ENCODE measurements at regions not wholly inside any gene's neighbourhood (a gene's known extent, or its start where the extent isn't known, plus 50 kb on each side); places are given as distances from the start of the nearest gene placed in this dataset.

GRCh38 chr2:71842744-71843143 lies 304.9 kb downstream of the CYP26B1 start:
- Histone ChIP-seq H3K9me3 (no peaks in the 10 kb centered on the region), H3K4me3 (no peak overlapping the region), H3K27me3 (replicated peaks; ENCODE audit: insufficient read depth) (no peaks in the 10 kb centered on the region), H3K4me1 (ENCODE audit: control insufficient read depth in 1 of 2, low read depth in 2 of 2) (peaks cover 2 to 18% of the 10 kb centered on the region in 2 donors), H3K27ac (no peak overlapping the region), H3K36me3 (no peaks in the 10 kb centered on the region)
- TF ChIP-seq CTCF (IDR thresholded peaks at IDR 0.05) = no peak
- ATAC-seq (ENCODE audit: insufficient number of reproducible peaks, low FRiP score, low read depth) (no peak), DNase-seq (ENCODE audit: low spot score) (no peak)

DNA sequence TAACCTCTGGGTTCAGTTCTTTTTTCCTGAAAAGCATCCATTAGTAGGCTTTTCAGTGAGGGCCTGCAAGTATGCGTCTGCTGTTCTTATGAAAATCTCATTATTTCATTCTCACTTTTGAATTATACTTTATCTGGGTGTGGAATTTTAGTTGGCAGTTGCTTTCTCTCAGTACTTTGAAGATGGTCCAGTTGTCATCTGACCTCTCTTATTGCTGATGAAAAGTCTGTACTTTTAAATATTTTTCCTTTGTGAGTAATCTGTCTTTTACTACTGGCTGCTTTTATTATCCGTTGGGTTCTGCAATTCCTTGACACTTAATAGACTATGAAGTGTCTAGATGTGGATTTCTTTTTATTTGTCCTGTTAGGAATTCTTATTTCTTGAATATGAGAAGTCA lies 307.8 kb downstream of the CYP26B1 start:
- Histone ChIP-seq H3K4me3 (no peak overlapping the region), H3K27ac (no peak overlapping the region), H3K9me3 (no peaks in the 10 kb centered on the region), H3K27me3 (replicated peaks; ENCODE audit: insufficient read depth) (no peaks in the 10 kb centered on the region), H3K36me3 (no peaks in the 10 kb centered on the region), H3K4me1 (ENCODE audit: control insufficient read depth in 1 of 2, low read depth in 2 of 2) (peaks cover 0 to 11% of the 10 kb centered on the region in 2 donors)
- ATAC-seq (ENCODE audit: insufficient number of reproducible peaks, low FRiP score, low read depth) = no peak
- no peak for TF ChIP-seq CTCF (IDR thresholded peaks at IDR 0.05)
- DNase-seq (ENCODE audit: low spot score) = no peak

DNA sequence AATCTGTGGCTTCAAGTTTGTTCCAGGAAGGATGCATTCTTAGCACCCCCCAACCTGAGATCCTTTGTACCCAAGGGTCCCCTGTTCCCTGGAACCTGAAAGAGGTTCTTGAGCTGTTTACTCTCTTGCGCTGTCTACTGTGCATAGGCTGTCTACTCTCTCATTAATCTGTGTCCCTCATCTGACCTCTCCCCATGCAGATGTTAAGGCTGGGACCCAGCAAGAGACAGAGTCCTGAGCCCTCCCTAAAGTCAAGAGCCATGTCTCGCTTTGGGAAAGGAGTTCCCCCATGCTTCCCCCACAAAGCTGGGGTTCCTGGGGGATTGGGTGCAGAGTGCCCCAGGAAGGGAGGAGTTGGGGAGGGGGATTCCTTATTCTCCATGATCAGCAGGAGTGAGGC lies 312.9 kb downstream of the CYP26B1 start:
- no peaks in the 10 kb centered on the region for H3K36me3 ChIP-seq
- no peak for DNase-seq (ENCODE audit: low spot score)
- ATAC-seq (ENCODE audit: insufficient number of reproducible peaks, low FRiP score, low read depth) = no peak
- no peak overlapping the region for H3K4me3 ChIP-seq
- peaks cover 11 to 23% of the 10 kb centered on the region in 2 donors for H3K4me1 ChIP-seq (ENCODE audit: control insufficient read depth in 1 of 2, low read depth in 2 of 2)
- no peaks in the 10 kb centered on the region for H3K9me3 ChIP-seq
- H3K27me3 ChIP-seq (replicated peaks; ENCODE audit: insufficient read depth) = no peaks in the 10 kb centered on the region
- H3K27ac ChIP-seq = no peak overlapping the region
- TF ChIP-seq CTCF (IDR thresholded peaks at IDR 0.05) = no peak

GRCh38 chr2:71833855-71834560 lies 313.7 kb downstream of the CYP26B1 start:
- H3K27ac ChIP-seq = no peak overlapping the region
- no peak for DNase-seq (ENCODE audit: low spot score)
- peaks cover 11 to 30% of the 10 kb centered on the region in 2 donors for H3K4me1 ChIP-seq (ENCODE audit: control insufficient read depth in 1 of 2, low read depth in 2 of 2)
- no peaks in the 10 kb centered on the region for H3K27me3 ChIP-seq (replicated peaks; ENCODE audit: insufficient read depth)
- H3K9me3 ChIP-seq = no peaks in the 10 kb centered on the region
- TF ChIP-seq CTCF (IDR thresholded peaks at IDR 0.05) = no peak
- H3K36me3 ChIP-seq = no peaks in the 10 kb centered on the region
- H3K4me3 ChIP-seq = no peak overlapping the region
- no peak for ATAC-seq (ENCODE audit: insufficient number of reproducible peaks, low FRiP score, low read depth)

DNA sequence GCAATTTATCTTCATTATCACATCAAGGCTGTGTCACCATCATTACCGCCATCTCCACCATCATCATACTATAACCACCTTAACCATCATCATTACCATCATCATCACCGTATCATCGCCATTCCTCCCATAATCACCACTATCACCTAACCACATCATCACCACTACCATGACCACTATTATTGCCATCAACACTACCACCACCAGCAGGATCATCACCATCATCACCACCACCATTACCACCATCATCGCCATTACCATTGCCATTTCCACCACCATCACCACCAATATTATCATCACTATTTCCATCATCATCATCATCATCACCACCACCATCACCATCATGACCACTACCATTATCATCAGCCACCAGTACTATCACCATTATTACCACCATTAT lies 314.4 kb downstream of the CYP26B1 start:
- Histone ChIP-seq H3K27me3 (replicated peaks; ENCODE audit: insufficient read depth) (no peaks in the 10 kb centered on the region), H3K4me3 (no peak overlapping the region), H3K36me3 (no peaks in the 10 kb centered on the region), H3K4me1 (ENCODE audit: control insufficient read depth in 1 of 2, low read depth in 2 of 2) (peaks cover 11 to 30% of the 10 kb centered on the region in 2 donors), H3K27ac (no peak overlapping the region), H3K9me3 (no peaks in the 10 kb centered on the region)
- TF ChIP-seq CTCF (IDR thresholded peaks at IDR 0.05) = no peak
- ATAC-seq (ENCODE audit: insufficient number of reproducible peaks, low FRiP score, low read depth) (no peak), DNase-seq (ENCODE audit: low spot score) (no peak)

Measured in thoracic aorta (tissue), 2 donors.